BE2C (cell line): ENCODE measurements at regions not wholly inside any gene's neighbourhood (a gene's known extent, or its start where the extent isn't known, plus 50 kb on each side); places are given as distances from the start of the nearest gene placed in this dataset.

ENCODE experiments used
- DNase-seq: peaks from one replicate; pipeline ENCODE4 v3.0.0-alpha.2; 2020
- H3K27me3 ChIP-seq: fragments of 250-450 bp; sonication (Bioruptor Pico); 2 replicates; pipeline ENCODE4 v1.5.1; 2020; ENCODE audit warnings: mild to moderate bottlenecking
- H3K36me3 ChIP-seq: fragments of 250-450 bp; sonication (Bioruptor Pico); 2 replicates; pipeline ENCODE4 v1.5.1; 2020; ENCODE audit warnings: mild to moderate bottlenecking
- H3K4me1 ChIP-seq: fragments of 250-450 bp; sonication (Bioruptor Pico); 2 replicates; pipeline ENCODE4 v1.5.1; 2020
- H3K4me3 ChIP-seq: 2 replicates; pipeline ENCODE4 v1.5.1; 2011; ENCODE audit warnings: low read depth, low read length
- H3K9me3 ChIP-seq: fragments of 250-450 bp; sonication (Bioruptor Pico); 2 replicates; pipeline ENCODE4 v1.5.1; 2020
- TF ChIP-seq, protein P1 (sequence below): IDR thresholded peaks from 2 replicates; pipeline ENCODE4 v1.5.1; 2012; ENCODE audit warnings: mild to moderate bottlenecking, low read depth, low read length

DNA sequence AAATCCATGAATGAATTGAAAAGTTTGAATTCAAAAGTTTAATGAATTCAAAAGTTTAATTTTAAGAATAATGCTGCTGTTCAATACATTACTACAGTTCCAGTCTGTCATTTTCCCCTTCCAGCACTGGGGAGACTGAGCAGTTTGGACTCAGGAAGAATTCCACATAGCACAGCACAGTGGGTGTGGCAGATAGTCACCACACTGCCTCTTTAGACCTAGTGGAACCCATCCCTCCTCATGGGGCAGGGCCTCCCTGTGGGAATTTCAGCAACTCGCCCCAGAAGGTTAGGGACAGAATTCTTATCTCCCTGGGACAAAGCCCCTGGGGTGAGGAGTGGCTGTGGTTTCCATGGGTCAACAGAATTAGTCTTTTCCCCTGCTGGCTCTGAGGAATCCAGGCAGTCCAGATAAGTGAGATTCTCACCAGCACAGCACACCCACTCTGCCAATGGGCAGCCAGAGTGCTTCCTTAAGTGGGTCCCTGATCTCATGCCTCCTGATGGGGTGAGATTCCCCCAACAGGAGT, 442.0 kb upstream of the SYT4 start:
- Histone ChIP-seq H3K36me3 (no peaks in the 10 kb centered on the region), H3K4me3 (no peak overlapping the region), H3K9me3 (no peaks in the 10 kb centered on the region), H3K4me1 (no peaks in the 10 kb centered on the region), H3K27me3 (no peaks in the 10 kb centered on the region)
- TF ChIP-seq, protein P1, sequence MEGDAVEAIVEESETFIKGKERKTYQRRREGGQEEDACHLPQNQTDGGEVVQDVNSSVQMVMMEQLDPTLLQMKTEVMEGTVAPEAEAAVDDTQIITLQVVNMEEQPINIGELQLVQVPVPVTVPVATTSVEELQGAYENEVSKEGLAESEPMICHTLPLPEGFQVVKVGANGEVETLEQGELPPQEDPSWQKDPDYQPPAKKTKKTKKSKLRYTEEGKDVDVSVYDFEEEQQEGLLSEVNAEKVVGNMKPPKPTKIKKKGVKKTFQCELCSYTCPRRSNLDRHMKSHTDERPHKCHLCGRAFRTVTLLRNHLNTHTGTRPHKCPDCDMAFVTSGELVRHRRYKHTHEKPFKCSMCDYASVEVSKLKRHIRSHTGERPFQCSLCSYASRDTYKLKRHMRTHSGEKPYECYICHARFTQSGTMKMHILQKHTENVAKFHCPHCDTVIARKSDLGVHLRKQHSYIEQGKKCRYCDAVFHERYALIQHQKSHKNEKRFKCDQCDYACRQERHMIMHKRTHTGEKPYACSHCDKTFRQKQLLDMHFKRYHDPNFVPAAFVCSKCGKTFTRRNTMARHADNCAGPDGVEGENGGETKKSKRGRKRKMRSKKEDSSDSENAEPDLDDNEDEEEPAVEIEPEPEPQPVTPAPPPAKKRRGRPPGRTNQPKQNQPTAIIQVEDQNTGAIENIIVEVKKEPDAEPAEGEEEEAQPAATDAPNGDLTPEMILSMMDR = no peak
- no peak for DNase-seq

DNA sequence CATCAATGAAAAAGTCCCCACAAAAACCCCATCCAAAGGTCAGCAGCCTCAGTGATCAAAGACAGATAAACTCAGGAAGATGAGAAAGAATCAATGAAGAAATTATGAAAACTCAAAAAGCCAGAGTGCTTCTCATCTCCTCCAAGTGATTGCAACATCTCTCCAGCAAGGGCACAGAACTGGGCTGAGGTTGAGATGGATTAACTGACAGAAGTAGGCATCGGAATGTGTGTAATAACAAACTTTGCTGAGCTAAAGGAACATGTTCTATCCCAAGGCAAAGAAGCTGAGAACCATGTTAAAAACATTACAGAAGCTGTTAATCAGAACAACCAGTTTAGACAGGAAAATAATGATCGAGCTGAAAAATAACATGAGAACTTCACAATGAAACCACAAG, 442.8 kb upstream of the SYT4 start:
- Histone ChIP-seq H3K36me3 (no peaks in the 10 kb centered on the region), H3K9me3 (no peaks in the 10 kb centered on the region), H3K4me1 (no peaks in the 10 kb centered on the region), H3K27me3 (no peaks in the 10 kb centered on the region), H3K4me3 (no peak overlapping the region)
- DNase-seq = no peak
- TF ChIP-seq, protein P1 = no peak

DNA sequence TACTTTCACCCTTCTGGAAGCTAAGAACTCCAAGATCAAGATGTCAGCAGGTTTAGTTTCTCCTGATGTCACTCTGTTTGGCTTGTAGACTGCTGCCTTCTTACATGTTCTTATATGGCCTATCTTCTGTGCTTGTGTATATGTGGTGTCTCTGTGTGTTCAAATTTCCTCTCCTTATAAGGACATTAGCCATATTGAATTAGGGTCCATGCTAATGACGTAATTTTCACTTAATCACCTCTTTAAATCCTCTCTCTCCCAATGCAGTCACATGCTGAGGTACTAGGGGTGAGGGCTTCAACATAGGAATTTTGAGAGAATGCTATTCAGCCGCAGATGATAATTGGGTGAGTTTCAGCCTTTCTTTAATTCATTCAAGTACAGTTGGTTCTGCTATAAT, 458.3 kb upstream of the SYT4 start:
- Histone ChIP-seq H3K4me1 (no peaks in the 10 kb centered on the region), H3K4me3 (no peak overlapping the region), H3K27me3 (no peaks in the 10 kb centered on the region), H3K9me3 (no peaks in the 10 kb centered on the region), H3K36me3 (no peaks in the 10 kb centered on the region)
- TF ChIP-seq, protein P1 = no peak
- DNase-seq = no peak

DNA sequence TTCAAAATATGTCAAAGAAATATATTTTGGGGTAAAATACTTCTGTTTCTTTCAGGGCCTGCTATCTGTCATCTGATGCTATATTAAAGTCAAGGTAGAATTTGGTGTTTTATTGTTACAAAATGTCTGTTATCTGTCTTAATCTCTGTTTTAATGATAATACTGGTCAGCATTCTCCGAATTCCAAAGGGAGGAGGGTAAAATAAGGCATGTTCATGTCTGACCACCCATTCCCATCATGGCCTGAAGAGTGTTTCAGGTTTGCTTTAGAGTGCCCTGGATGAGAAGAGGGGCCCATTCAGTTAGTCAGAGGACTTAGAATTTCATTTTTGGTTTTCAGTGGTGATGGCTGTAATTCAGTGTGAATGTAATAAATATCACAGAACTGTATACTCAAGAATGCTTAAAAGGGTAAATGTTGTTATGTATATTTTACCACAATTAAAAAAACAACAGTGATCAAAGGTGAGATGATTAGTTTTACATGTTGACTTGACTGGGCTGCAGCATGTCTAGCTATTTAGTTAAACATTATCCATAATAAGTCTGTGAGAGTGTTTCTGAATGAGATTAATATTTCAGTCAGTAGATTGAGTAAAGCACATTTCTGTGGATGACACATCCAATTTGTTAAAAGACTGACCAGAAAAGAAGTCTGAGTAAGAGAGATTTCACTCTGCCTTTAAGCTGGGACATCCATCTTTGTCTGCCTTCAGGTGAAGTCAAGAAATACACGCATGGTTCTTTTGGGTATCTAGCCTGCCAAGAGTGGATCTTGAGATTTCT, 467.9 kb upstream of the SYT4 start:
- Histone ChIP-seq H3K27me3 (no peaks in the 10 kb centered on the region), H3K9me3 (no peaks in the 10 kb centered on the region), H3K36me3 (no peaks in the 10 kb centered on the region), H3K4me1 (no peaks in the 10 kb centered on the region), H3K4me3 (no peak overlapping the region)
- DNase-seq = no peak
- TF ChIP-seq, protein P1 = no peak

DNA sequence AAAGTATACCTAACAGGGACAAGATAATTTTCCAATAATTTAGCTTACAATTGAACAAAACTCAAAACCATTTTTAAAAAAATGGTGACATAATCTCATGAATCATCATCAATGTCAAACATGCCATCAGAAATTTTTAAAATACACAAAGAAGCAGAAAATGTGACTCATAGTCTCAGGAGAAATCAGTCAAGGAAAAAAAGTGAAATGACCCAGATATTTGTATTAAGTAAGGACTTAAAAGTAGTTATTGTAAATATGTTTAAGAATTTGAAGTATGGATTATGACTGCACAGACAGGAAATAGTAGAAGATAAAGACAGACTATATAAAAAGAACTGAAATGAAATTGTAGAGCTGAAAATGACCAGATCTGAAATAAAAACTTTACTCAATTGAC, 473.9 kb upstream of the SYT4 start:
- DNase-seq = no peak
- no peaks in the 10 kb centered on the region for H3K36me3 ChIP-seq
- no peaks in the 10 kb centered on the region for H3K9me3 ChIP-seq
- no peaks in the 10 kb centered on the region for H3K4me1 ChIP-seq
- TF ChIP-seq, protein P1 = no peak
- no peak overlapping the region for H3K4me3 ChIP-seq
- no peaks in the 10 kb centered on the region for H3K27me3 ChIP-seq

DNA sequence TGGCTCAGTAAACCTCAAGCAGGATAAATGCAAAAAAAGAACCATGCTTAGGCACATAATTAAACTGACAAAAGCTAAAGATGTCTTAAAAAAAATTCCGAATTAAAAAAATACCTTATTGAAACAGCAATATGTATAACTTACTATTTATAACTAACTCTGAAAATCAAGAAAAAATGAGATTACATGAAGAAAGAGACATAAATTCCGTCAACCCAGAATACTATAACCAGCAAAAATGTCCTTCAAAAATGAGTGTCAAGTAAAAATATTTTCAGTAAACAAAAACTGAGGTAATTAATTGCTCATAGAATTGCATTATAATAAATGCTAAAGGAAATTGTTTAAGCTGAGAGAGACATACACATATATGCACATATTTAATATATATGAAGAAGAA, 474.5 kb upstream of the SYT4 start:
- Histone ChIP-seq H3K36me3 (no peaks in the 10 kb centered on the region), H3K4me3 (no peak overlapping the region)

More for the DNA sequence above, 474.5 kb upstream of the SYT4 start:
- TF ChIP-seq, protein P1 = no peak
- Histone ChIP-seq H3K9me3 (no peaks in the 10 kb centered on the region), H3K4me1 (no peaks in the 10 kb centered on the region), H3K27me3 (no peaks in the 10 kb centered on the region)
- no peak for DNase-seq
